ENCODE measurements at regions not wholly inside any gene's neighbourhood (a gene's known extent, or its start where the extent isn't known, plus 50 kb on each side); places are given as distances from the start of the nearest gene placed in this dataset.

DNA sequence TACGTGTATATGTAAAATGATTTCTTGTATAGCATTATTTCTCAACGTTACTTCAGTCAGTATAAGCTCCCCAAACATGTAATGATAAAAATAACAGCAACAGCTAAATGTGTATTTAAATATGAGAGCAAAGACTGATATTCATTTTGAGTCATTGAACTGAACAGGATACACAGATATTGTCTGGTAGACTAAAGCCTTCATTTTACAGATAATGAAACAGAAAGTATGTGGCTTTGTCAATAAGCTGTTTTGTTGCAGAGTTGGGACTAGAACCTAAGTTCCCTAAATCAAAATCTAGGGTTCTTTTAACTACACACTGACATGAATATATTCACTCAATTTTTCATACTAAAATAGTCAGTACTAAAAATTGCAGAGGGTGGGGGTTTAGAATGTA is 80.4 kb upstream of the MARCHF11 start:
- H3K36me3 ChIP-seq (replicated peaks; ENCODE audit: control insufficient read depth, insufficient read depth, low read length): no peaks in the 10 kb centered on the region
- H3K27me3 ChIP-seq (ENCODE audit: control insufficient read depth, insufficient read depth, low read length): no peaks in the 10 kb centered on the region
- no peak for DNase-seq
- no peak overlapping the region for H3K4me3 ChIP-seq (ENCODE audit: insufficient read depth, low read depth, low read length)

DNA sequence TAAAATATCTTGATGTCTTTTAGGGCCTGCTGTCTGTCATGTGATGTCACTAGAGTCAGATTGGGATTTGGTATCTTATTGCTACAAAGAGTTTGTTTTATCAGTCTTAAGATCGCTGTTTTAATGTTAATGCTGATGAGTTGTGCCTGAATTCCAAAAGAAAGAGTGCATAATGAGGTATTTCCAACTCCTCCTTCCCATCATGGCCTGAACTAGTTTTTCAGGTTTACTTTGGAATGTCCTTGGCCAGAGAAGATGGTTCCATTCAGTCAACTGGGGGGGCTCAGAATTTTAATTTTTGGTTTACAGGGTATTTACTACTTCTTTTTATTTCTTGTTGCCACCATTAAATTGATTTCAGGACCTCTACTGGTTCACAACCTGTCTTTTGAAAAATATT is 74.3 kb upstream of the MARCHF11 start:
- no peak for DNase-seq
- Histone ChIP-seq H3K4me3 (ENCODE audit: insufficient read depth, low read depth, low read length) (no peak overlapping the region), H3K36me3 (replicated peaks; ENCODE audit: control insufficient read depth, insufficient read depth, low read length) (no peaks in the 10 kb centered on the region), H3K27me3 (ENCODE audit: control insufficient read depth, insufficient read depth, low read length) (no peaks in the 10 kb centered on the region)

DNA sequence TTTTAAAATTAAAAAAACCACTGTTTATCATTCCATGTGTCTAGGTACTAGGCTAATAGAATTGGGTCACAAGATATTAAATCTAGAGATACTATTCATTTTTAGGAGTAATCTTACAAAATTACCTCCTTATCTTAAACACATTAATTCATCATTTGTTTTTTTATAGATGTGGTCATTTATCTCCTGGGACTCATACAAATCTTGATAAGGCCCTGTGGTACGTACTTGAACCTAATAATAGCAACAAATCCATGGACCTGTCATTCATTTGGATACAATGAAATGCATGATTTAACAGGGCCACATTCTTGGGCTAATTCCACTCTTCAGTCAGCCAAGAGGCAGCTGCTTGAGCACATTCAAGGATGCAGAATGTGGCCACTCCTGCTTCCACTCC is 66.4 kb upstream of the MARCHF11 start:
- no peak for DNase-seq
- H3K36me3 ChIP-seq (replicated peaks; ENCODE audit: control insufficient read depth, insufficient read depth, low read length): no peaks in the 10 kb centered on the region
- no peaks in the 10 kb centered on the region for H3K27me3 ChIP-seq (ENCODE audit: control insufficient read depth, insufficient read depth, low read length)
- H3K4me3 ChIP-seq (ENCODE audit: insufficient read depth, low read depth, low read length): no peak overlapping the region

DNA sequence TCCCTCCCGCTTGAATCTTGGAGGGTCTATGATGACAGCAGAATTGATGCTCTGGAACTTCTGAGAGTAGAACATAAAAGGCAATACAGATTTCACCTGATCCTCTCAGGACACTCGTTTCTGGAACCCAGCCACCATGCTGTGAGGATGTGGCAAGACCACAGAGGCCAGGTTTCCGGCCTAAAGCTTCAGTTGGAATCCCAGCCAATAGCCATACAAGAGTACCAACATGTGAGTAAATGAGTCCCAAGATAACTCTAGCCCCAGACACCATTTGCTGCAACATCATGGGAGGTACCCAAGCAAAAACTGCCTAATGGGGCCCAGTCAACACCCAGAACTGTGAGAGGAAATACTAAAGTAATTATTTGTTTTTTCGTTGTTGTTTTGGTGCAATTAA is 65.7 kb upstream of the MARCHF11 start:
- no peak for DNase-seq
- no peaks in the 10 kb centered on the region for H3K36me3 ChIP-seq (replicated peaks; ENCODE audit: control insufficient read depth, insufficient read depth, low read length)
- no peaks in the 10 kb centered on the region for H3K27me3 ChIP-seq (ENCODE audit: control insufficient read depth, insufficient read depth, low read length)
- no peak overlapping the region for H3K4me3 ChIP-seq (ENCODE audit: insufficient read depth, low read depth, low read length)

DNA sequence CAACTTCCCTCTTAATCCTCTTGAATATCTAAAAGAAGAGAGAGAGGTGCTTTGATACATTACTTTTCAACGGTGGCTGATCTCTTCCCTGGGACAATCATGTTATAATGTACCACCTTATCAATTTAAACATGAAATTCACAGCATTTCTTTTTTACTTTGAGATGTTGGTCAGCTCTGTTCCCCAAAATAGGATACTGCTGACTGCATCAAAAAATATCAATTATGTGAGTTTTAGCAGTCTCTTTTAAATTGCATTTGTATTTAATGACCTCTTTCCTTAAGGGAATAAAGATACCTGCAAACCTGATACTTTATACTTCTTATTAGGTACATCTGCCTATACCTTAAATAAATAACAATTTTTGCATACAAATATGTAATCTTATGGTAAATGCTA is 58.4 kb upstream of the MARCHF11 start:
- DNase-seq: no peak
- H3K4me3 ChIP-seq (ENCODE audit: insufficient read depth, low read depth, low read length): no peak overlapping the region

DNA sequence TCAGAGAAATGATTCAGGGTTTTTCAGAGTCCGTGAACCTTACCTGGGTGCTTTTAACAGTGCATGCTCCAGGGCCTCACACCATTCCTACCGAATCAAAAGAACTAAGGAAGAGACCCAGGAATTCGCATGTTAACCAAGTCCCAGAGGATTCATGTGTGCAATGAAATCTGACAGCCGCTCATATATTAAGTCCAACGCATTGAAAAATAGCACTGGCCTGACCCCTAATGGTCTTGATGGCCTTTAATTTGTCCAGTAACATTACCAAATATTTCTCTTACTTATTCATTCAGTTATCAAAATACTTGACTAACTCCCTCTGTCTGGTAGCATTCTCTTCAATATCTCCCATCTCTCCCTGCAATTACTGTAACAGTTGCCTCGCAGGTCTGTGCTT is 55.0 kb upstream of the MARCHF11 start:
- Histone ChIP-seq H3K4me3 (ENCODE audit: insufficient read depth, low read depth, low read length) (no peak overlapping the region), H3K36me3 (replicated peaks; ENCODE audit: control insufficient read depth, insufficient read depth, low read length) (no peaks in the 10 kb centered on the region), H3K27me3 (ENCODE audit: control insufficient read depth, insufficient read depth, low read length) (no peaks in the 10 kb centered on the region)
- DNase-seq: no peak

More for the DNA sequence above, 58.4 kb upstream of the MARCHF11 start:
- H3K27me3 ChIP-seq (ENCODE audit: control insufficient read depth, insufficient read depth, low read length): no peaks in the 10 kb centered on the region
- H3K36me3 ChIP-seq (replicated peaks; ENCODE audit: control insufficient read depth, insufficient read depth, low read length): no peaks in the 10 kb centered on the region

DNA sequence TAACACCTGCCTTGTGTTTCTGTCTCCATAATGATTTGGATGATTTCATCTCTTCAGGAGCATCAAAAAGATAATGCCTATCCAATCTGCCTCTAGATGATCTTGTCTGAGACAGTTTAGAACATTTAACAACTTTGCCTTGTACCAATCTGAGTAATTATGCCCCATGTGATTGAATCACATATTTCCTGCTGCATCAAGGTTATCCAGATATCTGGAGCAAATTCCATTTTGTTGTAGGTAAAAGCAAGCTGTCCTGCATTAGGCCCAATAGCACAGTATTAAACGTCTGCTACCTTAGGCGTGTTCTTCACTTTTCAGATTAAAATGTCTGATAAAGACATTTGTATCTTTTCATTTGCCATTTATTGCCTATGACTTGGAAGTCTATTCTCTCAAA is 54.1 kb upstream of the MARCHF11 start:
- no peaks in the 10 kb centered on the region for H3K36me3 ChIP-seq (replicated peaks; ENCODE audit: control insufficient read depth, insufficient read depth, low read length)
- no peak overlapping the region for H3K4me3 ChIP-seq (ENCODE audit: insufficient read depth, low read depth, low read length)
- H3K27me3 ChIP-seq (ENCODE audit: control insufficient read depth, insufficient read depth, low read length): no peaks in the 10 kb centered on the region
- DNase-seq: no peak

DNA sequence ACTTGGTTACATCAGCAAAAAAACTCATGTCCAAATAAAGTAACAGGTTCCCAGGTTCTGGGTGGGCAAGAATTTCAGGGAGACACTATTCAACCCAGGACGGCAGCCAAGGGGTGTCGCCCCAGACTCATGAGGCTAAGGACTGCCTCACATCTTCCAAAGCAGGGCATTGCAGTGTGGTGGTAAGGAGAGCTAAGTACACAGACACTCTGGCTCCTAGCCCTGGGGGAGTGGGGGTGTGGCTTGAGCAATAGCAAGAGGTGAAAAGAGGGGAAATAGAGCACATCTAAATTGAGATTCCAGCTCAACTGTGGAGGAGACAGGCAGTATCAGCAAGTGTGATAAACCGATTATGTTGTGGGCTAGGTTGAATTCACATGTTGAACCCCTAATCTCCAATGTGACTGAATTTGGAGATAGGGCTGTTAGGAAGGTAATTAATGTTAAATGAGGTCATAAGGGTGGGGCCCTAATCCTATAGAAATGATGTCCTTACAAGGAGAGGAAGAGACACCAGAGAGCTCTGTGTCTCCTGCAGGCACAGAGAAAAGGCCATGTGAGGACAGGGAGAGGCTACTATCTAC is 49.9 kb upstream of the MARCHF11 start:
- DNase-seq: no peak
- Histone ChIP-seq H3K4me3 (ENCODE audit: insufficient read depth, low read depth, low read length) (no peak overlapping the region), H3K36me3 (replicated peaks; ENCODE audit: control insufficient read depth, insufficient read depth, low read length) (no peaks in the 10 kb centered on the region), H3K27me3 (ENCODE audit: control insufficient read depth, insufficient read depth, low read length) (no peaks in the 10 kb centered on the region)

Measured in H7 (cell line).